ENCODE measurements at regions not wholly inside any gene's neighbourhood (a gene's known extent, or its start where the extent isn't known, plus 50 kb on each side); places are given as distances from the start of the nearest gene placed in this dataset.
"Not testable (repeated sequence)": the region's sequence is repeated elsewhere in the genome, so short reads cannot be mapped to it uniquely, and the experiment has no call there.

GRCh38 chr6:85008296-85009009 is 244.1 kb upstream of the TBX18 start:
- no peak for DNase-seq (ENCODE audit: low read depth)

GRCh38 chr6:85006362-85006761 is 242.0 kb upstream of the TBX18 start:
- DNase-seq (ENCODE audit: low read depth), result no peak

- no peak for DNase-seq (ENCODE audit: low read depth)
Observed at GRCh38 chr6:85005494-85005893, 241.1 kb upstream of the TBX18 start.

GRCh38 chr6:85004361-85004995 is 240.1 kb upstream of the TBX18 start:
- no peak for DNase-seq (ENCODE audit: low read depth)

GRCh38 chr6:85002847-85003246 is 238.4 kb upstream of the TBX18 start:
- no peak for DNase-seq (ENCODE audit: low read depth)

- no peak for DNase-seq (ENCODE audit: low read depth)
Observed at GRCh38 chr6:85000001-85000400, 235.6 kb upstream of the TBX18 start.

- DNase-seq (ENCODE audit: low read depth), result no peak
Observed at GRCh38 chr6:84998223-84998622, 233.8 kb upstream of the TBX18 start.

GRCh38 chr6:84988766-84989165 is 224.4 kb upstream of the TBX18 start:
- not testable (repeated sequence) for DNase-seq (ENCODE audit: low read depth)

- DNase-seq (ENCODE audit: low read depth), result not testable (repeated sequence)
Observed at GRCh38 chr6:84985490-84985889, 221.1 kb upstream of the TBX18 start.

GRCh38 chr6:84979541-84979940 is 215.1 kb upstream of the TBX18 start:
- no peak for DNase-seq (ENCODE audit: low read depth)

GRCh38 chr6:84977363-84977705 is 212.9 kb upstream of the TBX18 start:
- no peak for DNase-seq (ENCODE audit: low read depth)

- no peak for DNase-seq (ENCODE audit: low read depth)
Observed at GRCh38 chr6:84976526-84977362, 212.3 kb upstream of the TBX18 start.

- DNase-seq (ENCODE audit: low read depth), result no peak
Observed at GRCh38 chr6:84975316-84975715, 210.9 kb upstream of the TBX18 start.

GRCh38 chr6:84973606-84974005 is 209.2 kb upstream of the TBX18 start:
- no peak for DNase-seq (ENCODE audit: low read depth)

- DNase-seq (ENCODE audit: low read depth), result no peak
Observed at GRCh38 chr6:84967965-84968364, 203.6 kb upstream of the TBX18 start.

- no peak for DNase-seq (ENCODE audit: low read depth)
Observed at GRCh38 chr6:84967389-84967788, 203.0 kb upstream of the TBX18 start.

- no peak for DNase-seq (ENCODE audit: low read depth)
Observed at GRCh38 chr6:84953111-84953755, 188.8 kb upstream of the TBX18 start.

GRCh38 chr6:84944926-84945325 is 180.5 kb upstream of the TBX18 start:
- not testable (repeated sequence) for DNase-seq (ENCODE audit: low read depth)

- no peak for DNase-seq (ENCODE audit: low read depth)
Observed at GRCh38 chr6:84943905-84944304, 179.5 kb upstream of the TBX18 start.

GRCh38 chr6:84941609-84942008 is 177.2 kb upstream of the TBX18 start:
- not testable (repeated sequence) for DNase-seq (ENCODE audit: low read depth)

GRCh38 chr6:84929212-84929611 is 164.8 kb upstream of the TBX18 start:
- DNase-seq (ENCODE audit: low read depth), result no peak

- DNase-seq (ENCODE audit: low read depth), result no peak
Observed at GRCh38 chr6:84927551-84927950, 163.2 kb upstream of the TBX18 start.

Measured in activated T-cell treated with anti-CD3 and anti-CD28 coated beads for 48 hours (primary cell).